ENCODE measurements at regions not wholly inside any gene's neighbourhood (a gene's known extent, or its start where the extent isn't known, plus 50 kb on each side); places are given as distances from the start of the nearest gene placed in this dataset.

DNA sequence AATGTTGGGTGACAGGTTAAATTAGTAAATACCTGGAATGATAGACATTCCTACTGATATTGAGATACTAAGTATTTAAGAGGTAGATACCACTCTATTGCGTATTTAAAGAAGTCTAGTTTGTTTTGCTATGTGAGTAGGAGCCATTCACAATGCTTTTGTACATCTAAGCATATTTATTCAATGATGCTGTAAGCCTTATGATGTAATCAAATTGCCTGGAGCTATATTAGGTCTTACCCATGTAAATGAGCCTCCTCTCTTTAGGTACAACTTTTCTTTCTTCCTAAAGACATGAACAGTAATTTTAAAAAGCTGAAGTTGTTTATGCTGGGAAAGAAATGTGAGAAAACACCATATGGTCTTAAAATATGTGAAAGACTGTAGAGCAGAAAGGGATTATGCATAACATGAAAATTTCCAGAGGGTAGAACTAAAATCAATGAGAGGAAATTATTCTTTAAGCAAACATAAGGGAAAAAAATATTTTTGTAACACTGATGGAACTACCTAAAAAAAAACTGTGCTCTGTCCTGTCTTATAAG lies 526.7 kb downstream of the EPHA7 start:
- Histone ChIP-seq H3K27me3 (replicated peaks in 1 of 2; ENCODE audit: control insufficient read depth in 2 of 2, insufficient read depth in 2 of 2, low read length in 1 of 2) (no peaks in the 10 kb centered on the region), H3K9ac (ENCODE audit: control insufficient read depth, insufficient read depth, low read length) (no peak overlapping the region), H4K20me1 (ENCODE audit: control insufficient read depth, insufficient read depth) (no peaks in the 10 kb centered on the region), H3K79me2 (ENCODE audit: control insufficient read depth, insufficient read depth, low read length) (no peaks in the 10 kb centered on the region), H3K9me3 (replicated peaks; ENCODE audit: control insufficient read depth, insufficient read depth, low read length) (no peaks in the 10 kb centered on the region), H2AFZ (ENCODE audit: control insufficient read depth, low read depth, low read length) (no peak overlapping the region), H3K27ac (ENCODE audit: control insufficient read depth, insufficient read depth) (no peak overlapping the region), H3K4me1 (ENCODE audit: control insufficient read depth, insufficient read depth, low read length) (no peaks in the 10 kb centered on the region), H3K36me3 (ENCODE audit: control insufficient read depth in 2 of 2, insufficient read depth in 2 of 2, low read length in 1 of 2) (no peaks in the 10 kb centered on the region), H3K4me2 (ENCODE audit: control insufficient read depth, insufficient read depth) (no peak overlapping the region), H3K4me3 (no peak overlapping the region)
- no peak for TF ChIP-seq TBL1XR1 (IDR thresholded peaks at IDR 0.05; ENCODE audit: low read depth, low read length)
- no peak for TF ChIP-seq HDAC2 (IDR thresholded peaks at IDR 0.05)
- TF ChIP-seq RCOR1 (conservative IDR thresholded peaks at IDR 0.05; ENCODE audit: low read depth, low read length) = no peak
- TF ChIP-seq, protein P1, sequence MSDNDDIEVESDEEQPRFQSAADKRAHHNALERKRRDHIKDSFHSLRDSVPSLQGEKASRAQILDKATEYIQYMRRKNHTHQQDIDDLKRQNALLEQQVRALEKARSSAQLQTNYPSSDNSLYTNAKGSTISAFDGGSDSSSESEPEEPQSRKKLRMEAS (IDR thresholded peaks at IDR 0.05; ENCODE audit: low read depth, low read length) = no peak
- TF ChIP-seq EGR1 (IDR thresholded peaks at IDR 0.05; ENCODE audit: borderline replicate concordance in 1 of 2, low read depth in 2 of 2, low read length in 2 of 2) = no peak
- no peak for TF ChIP-seq NFIC (IDR thresholded peaks at IDR 0.05; ENCODE audit: low read depth, low read length)
- TF ChIP-seq, protein P2, sequence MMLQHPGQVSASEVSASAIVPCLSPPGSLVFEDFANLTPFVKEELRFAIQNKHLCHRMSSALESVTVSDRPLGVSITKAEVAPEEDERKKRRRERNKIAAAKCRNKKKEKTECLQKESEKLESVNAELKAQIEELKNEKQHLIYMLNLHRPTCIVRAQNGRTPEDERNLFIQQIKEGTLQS (IDR thresholded peaks at IDR 0.05; ENCODE audit: borderline replicate concordance, extremely low read depth, low read depth, low read length) = no peak
- TF ChIP-seq ESRRA (IDR thresholded peaks at IDR 0.05; ENCODE audit: low read length) = no peak
- no peak for TF ChIP-seq KDM1A (IDR thresholded peaks at IDR 0.05; ENCODE audit: borderline replicate concordance)
- TF ChIP-seq ZNF274 (IDR thresholded peaks at IDR 0.05; ENCODE audit: insufficient read depth, insufficient read length) = no peak
- TF ChIP-seq TAF1 (IDR thresholded peaks at IDR 0.05; ENCODE audit: borderline replicate concordance, low read depth, low read length) = no peak
- no peak for TF ChIP-seq RELA (IDR thresholded peaks at IDR 0.05; ENCODE audit: borderline replicate concordance, partially characterized antibody)
- no peak for TF ChIP-seq SIX5 (IDR thresholded peaks at IDR 0.05; ENCODE audit: low read depth, low read length, severe bottlenecking)
- no peak for TF ChIP-seq EED (IDR thresholded peaks at IDR 0.05; ENCODE audit: low read depth)
- TF ChIP-seq, protein P3, sequence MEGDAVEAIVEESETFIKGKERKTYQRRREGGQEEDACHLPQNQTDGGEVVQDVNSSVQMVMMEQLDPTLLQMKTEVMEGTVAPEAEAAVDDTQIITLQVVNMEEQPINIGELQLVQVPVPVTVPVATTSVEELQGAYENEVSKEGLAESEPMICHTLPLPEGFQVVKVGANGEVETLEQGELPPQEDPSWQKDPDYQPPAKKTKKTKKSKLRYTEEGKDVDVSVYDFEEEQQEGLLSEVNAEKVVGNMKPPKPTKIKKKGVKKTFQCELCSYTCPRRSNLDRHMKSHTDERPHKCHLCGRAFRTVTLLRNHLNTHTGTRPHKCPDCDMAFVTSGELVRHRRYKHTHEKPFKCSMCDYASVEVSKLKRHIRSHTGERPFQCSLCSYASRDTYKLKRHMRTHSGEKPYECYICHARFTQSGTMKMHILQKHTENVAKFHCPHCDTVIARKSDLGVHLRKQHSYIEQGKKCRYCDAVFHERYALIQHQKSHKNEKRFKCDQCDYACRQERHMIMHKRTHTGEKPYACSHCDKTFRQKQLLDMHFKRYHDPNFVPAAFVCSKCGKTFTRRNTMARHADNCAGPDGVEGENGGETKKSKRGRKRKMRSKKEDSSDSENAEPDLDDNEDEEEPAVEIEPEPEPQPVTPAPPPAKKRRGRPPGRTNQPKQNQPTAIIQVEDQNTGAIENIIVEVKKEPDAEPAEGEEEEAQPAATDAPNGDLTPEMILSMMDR (IDR thresholded peaks at IDR 0.05 in 2 of 3, conservative IDR thresholded peaks at IDR 0.05 in 1 of 3; ENCODE audit: control insufficient read depth in 2 of 3, extremely low read depth in 1 of 3, insufficient read depth in 1 of 3, low read depth in 3 of 3, low read length in 3 of 3) = no peak
- TF ChIP-seq ATF2 (IDR thresholded peaks at IDR 0.05; ENCODE audit: low read length) = no peak
- no peak for TF ChIP-seq NBN (IDR thresholded peaks at IDR 0.05)
- ChIA-PET CTCF (no interaction called here), SMC1A (ENCODE audit: uncharacterized antibody, unreplicated experiment) (no interaction called here), POLR2A (no interaction called here), RAD21 (ENCODE audit: unreplicated experiment) (no interaction called here)
- DNase-seq (ENCODE audit: low read depth, low spot score) = no peak
- 0% methylated on average over 1 of the region's 1 CpG for WGBS (ENCODE audit: insufficient coverage, insufficient replicate concordance, low lambda C conversion rate, missing lambda C conversion rate)
- intact Hi-C loops (cut with micrococcal nuclease; ENCODE audit: unreplicated experiment) = no loop called here
- in situ Hi-C loops (cut with MboI) = no loop called here
- no TSS peak for BruUV-seq (replicated peaks)
- no peak for FAIRE-seq
- no peak for ATAC-seq

All from GM12878 (cell line).